H9 (cell line): ENCODE measurements at regions not wholly inside any gene's neighbourhood (a gene's known extent, or its start where the extent isn't known, plus 50 kb on each side); places are given as distances from the start of the nearest gene placed in this dataset.

ENCODE experiments used
- DNase-seq: peaks from one replicate; pipeline ENCODE4 v3.0.0-alpha.2; 2017
- H2AFZ ChIP-seq: one replicate; pipeline ENCODE4 v1.6.1; 2013; ENCODE audit warnings: mild to moderate bottlenecking, low read length, control low read depth, moderate library complexity
- H2AK5ac ChIP-seq: 2 replicates; pipeline ENCODE4 v1.6.1; 2013; ENCODE audit warnings: low read length, control low read depth, mixed read lengths; ENCODE audit not compliant: insufficient read length
- H2BK120ac ChIP-seq: one replicate; pipeline ENCODE4 v1.6.1; 2013; ENCODE audit warnings: low read depth, mild to moderate bottlenecking, low read length, control low read depth, inconsistent platforms; ENCODE audit not compliant: poor library complexity, severe bottlenecking
- H2BK12ac ChIP-seq: 2 replicates; pipeline ENCODE4 v1.6.1; 2013; ENCODE audit warnings: low read length, control low read depth, mixed read lengths, low read depth; ENCODE audit not compliant: insufficient read length
- H2BK15ac ChIP-seq: 2 replicates; pipeline ENCODE4 v1.6.1; 2013; ENCODE audit warnings: low read depth, low read length, control low read depth
- H2BK20ac ChIP-seq: one replicate; pipeline ENCODE4 v1.6.1; 2013; ENCODE audit warnings: low read depth, mild to moderate bottlenecking, low read length, control low read depth, inconsistent platforms; ENCODE audit not compliant: poor library complexity, severe bottlenecking
- H2BK5ac ChIP-seq: 2 replicates; pipeline ENCODE4 v1.6.1; 2013; ENCODE audit warnings: low read length, control low read depth, mixed read lengths; ENCODE audit not compliant: insufficient read length
- H3K14ac ChIP-seq: 2 replicates; pipeline ENCODE4 v1.6.1; 2013; ENCODE audit warnings: low read length, control low read depth; ENCODE audit not compliant: insufficient read depth
- H3K18ac ChIP-seq: 2 replicates; pipeline ENCODE4 v1.6.1; 2013; ENCODE audit warnings: low read depth, mild to moderate bottlenecking, mixed read lengths, low read length, control low read depth; ENCODE audit not compliant: insufficient read length
- H3K23ac ChIP-seq: 2 replicates; pipeline ENCODE4 v1.6.1; 2013; ENCODE audit warnings: low read length, control low read depth, mixed read lengths, low read depth; ENCODE audit not compliant: insufficient read length
- H3K23me2 ChIP-seq: 2 replicates; pipeline ENCODE4 v1.6.1; 2013; ENCODE audit warnings: low read depth, mild to moderate bottlenecking, mixed read lengths, low read length, control low read depth; ENCODE audit not compliant: insufficient read length, poor library complexity, severe bottlenecking
- H3K27ac ChIP-seq: 2 replicates; pipeline ENCODE4 v1.5.1; 2013; ENCODE audit warnings: low read length, control low read depth, mixed read lengths, low read depth; ENCODE audit not compliant: insufficient read length
- H3K27me3 ChIP-seq: 2 replicates; pipeline ENCODE4 v1.6.1; 2013; ENCODE audit warnings: low read length, control low read depth, inconsistent platforms; ENCODE audit not compliant: insufficient read depth
- H3K4ac ChIP-seq: 2 replicates; pipeline ENCODE4 v1.6.1; 2013; ENCODE audit warnings: low read depth, mild to moderate bottlenecking, control low read depth, inconsistent platforms, low read length, moderate library complexity
- H3K4me1 ChIP-seq: 2 replicates; pipeline ENCODE4 v1.6.1; 2013; ENCODE audit warnings: low read length, control low read depth, inconsistent platforms; ENCODE audit not compliant: insufficient read depth
- H3K4me2 ChIP-seq: 2 replicates; pipeline ENCODE4 v1.6.1; 2013; ENCODE audit warnings: low read length, control low read depth, mixed read lengths; ENCODE audit not compliant: insufficient read length, insufficient read depth
- H3K56ac ChIP-seq: 2 replicates; pipeline ENCODE4 v1.6.1; 2013; ENCODE audit warnings: low read depth, mild to moderate bottlenecking, mixed read lengths, low read length, control low read depth; ENCODE audit not compliant: insufficient read length
- H3K79me1 ChIP-seq: 2 replicates; pipeline ENCODE4 v1.6.1; 2013; ENCODE audit warnings: low read depth, mild to moderate bottlenecking, moderate library complexity, low read length, control low read depth, inconsistent platforms; ENCODE audit not compliant: insufficient read depth, poor library complexity, severe bottlenecking
- H3K79me2 ChIP-seq: 2 replicates; pipeline ENCODE4 v1.6.1; 2013; ENCODE audit warnings: low read length, control low read depth, inconsistent platforms; ENCODE audit not compliant: insufficient read depth
- H3K9ac ChIP-seq: 2 replicates; pipeline ENCODE4 v1.6.1; 2013; ENCODE audit warnings: low read length, control low read depth, mixed read lengths; ENCODE audit not compliant: insufficient read length; ENCODE audit errors: extremely low read depth
- H3K9me3 ChIP-seq: one replicate; pipeline ENCODE4 v1.6.1; 2013; ENCODE audit warnings: low read depth, low read length, inconsistent platforms; ENCODE audit not compliant: control insufficient read depth
- H3T11ph ChIP-seq: one replicate; pipeline ENCODE4 v1.6.1; 2013; ENCODE audit warnings: mild to moderate bottlenecking, low read length, control low read depth, inconsistent platforms
- H4K20me1 ChIP-seq: one replicate; pipeline ENCODE4 v1.6.1; 2013; ENCODE audit not compliant: control insufficient read depth, insufficient read length, insufficient read depth
- H4K5ac ChIP-seq: 2 replicates; pipeline ENCODE4 v1.6.1; 2013; ENCODE audit warnings: low read depth, mild to moderate bottlenecking, mixed read lengths, low read length, control low read depth; ENCODE audit not compliant: insufficient read length
- H4K8ac ChIP-seq: replicated peaks from 2 replicates; pipeline ENCODE4 v1.6.1; 2013; ENCODE audit warnings: low read length, control low read depth, mixed read lengths, low read depth; ENCODE audit not compliant: insufficient read length
- H4K91ac ChIP-seq: 2 replicates; pipeline ENCODE4 v1.6.1; 2013; ENCODE audit warnings: low read depth, mild to moderate bottlenecking, moderate library complexity, mixed read lengths, low read length, control low read depth; ENCODE audit not compliant: insufficient read length
- H3K27ac Mint-ChIP-seq, 3 experiments: 2 replicates in 2 of 3; 3 replicates in 1 of 3; pipeline ENCODE4 v1.8.0; 2020 to 2021; ENCODE audit warnings: mixed read lengths in 3 of 3, mild to moderate bottlenecking in 1 of 3, moderate library complexity in 1 of 3
- H3K27me3 Mint-ChIP-seq: 2 replicates; pipeline ENCODE4 v1.8.0; 2021; ENCODE audit warnings: low read depth, mild to moderate bottlenecking, moderate library complexity, mixed read lengths
- H3K36me3 Mint-ChIP-seq, 3 experiments: 2 replicates in 2 of 3; 3 replicates in 1 of 3; pipeline ENCODE4 v1.8.0; 2020 to 2021; ENCODE audit warnings: low read depth in 3 of 3, mixed read lengths in 3 of 3; ENCODE audit not compliant: insufficient read depth in 1 of 3
- H3K4me1 Mint-ChIP-seq, 2 experiments: 2 replicates each; pipeline ENCODE4 v1.8.0; 2020; ENCODE audit warnings: mixed read lengths in 2 of 2
- H3K4me3 Mint-ChIP-seq, 2 experiments: 2 replicates in 1 of 2; 3 replicates in 1 of 2; pipeline ENCODE4 v1.8.0; 2020 to 2021; ENCODE audit warnings: mild to moderate bottlenecking in 2 of 2, mixed read lengths in 2 of 2, moderate library complexity in 1 of 2
- H3K9me3 Mint-ChIP-seq, 2 experiments: 2 replicates in 1 of 2; 3 replicates in 1 of 2; pipeline ENCODE4 v1.8.0; 2020; ENCODE audit warnings: mild to moderate bottlenecking in 2 of 2, mixed read lengths in 2 of 2, moderate library complexity in 1 of 2
- CTCF ChIP-seq: fragments of 200-600 bp; sonication (generic); conservative IDR thresholded peaks from 3 replicates; pipeline ENCODE4 v1.8.0; 2021; ENCODE audit warnings: antibody characterized with exemption, mild to moderate bottlenecking
- WGBS: extraction: QIAGEN DNeasy Blood & Tissue Kit; methylation state at CpG from one replicate; pipeline ENCODE4 v1.1.7; 2013; ENCODE audit warnings: missing lambda C conversion rate, low lambda C conversion rate, mixed read lengths; ENCODE audit not compliant: insufficient read length; ENCODE audit errors: extremely low coverage; 5-methylcytosine and 5-hydroxymethylcytosine counted together

- no peak overlapping the region for H4K8ac ChIP-seq
- H2BK20ac ChIP-seq: no peak overlapping the region
- no peak overlapping the region for H2BK12ac ChIP-seq
- TF ChIP-seq CTCF: no peak
- H3K14ac ChIP-seq: no peak overlapping the region
- H3K9ac ChIP-seq: no peak overlapping the region
- H4K20me1 ChIP-seq: no peaks in the 10 kb centered on the region
- H3K36me3 Mint-ChIP-seq: peaks cover 0 to 4% (median 2%) of the 10 kb centered on the region in 3 experiments; a peak in 2 of 7 replicates
- no peak overlapping the region for H2BK120ac ChIP-seq
- H3K23ac ChIP-seq: no peak overlapping the region
- no peaks in the 10 kb centered on the region for H3K4me1 ChIP-seq
- peaks cover 0 to 7% of the 10 kb centered on the region in 2 experiments; a peak in 2 of 5 replicates for H3K9me3 Mint-ChIP-seq
- H3K56ac ChIP-seq: no peak overlapping the region
- H3T11ph ChIP-seq: no peak overlapping the region
- H3K18ac ChIP-seq: no peak overlapping the region
- H3K9me3 ChIP-seq: no peaks in the 10 kb centered on the region
- H4K5ac ChIP-seq: no peak overlapping the region
- H3K4me2 ChIP-seq: no peak overlapping the region
- WGBS: no CpG with 5 or more reads among the region's 2 CpGs
- no peaks in the 10 kb centered on the region for H3K27me3 ChIP-seq
- no peak overlapping the region for H4K91ac ChIP-seq
- H2AFZ ChIP-seq: no peak overlapping the region
- no peaks in the 10 kb centered on the region for H3K79me1 ChIP-seq
- no peak overlapping the region for H3K27ac Mint-ChIP-seq
- no peaks in the 10 kb centered on the region for H3K23me2 ChIP-seq
- H3K27ac ChIP-seq: no peak overlapping the region
- H3K4me3 Mint-ChIP-seq: no peak overlapping the region
- no peak for DNase-seq
- no peak overlapping the region for H2AK5ac ChIP-seq
- no peaks in the 10 kb centered on the region for H3K27me3 Mint-ChIP-seq
- H3K79me2 ChIP-seq: no peaks in the 10 kb centered on the region
- no peak overlapping the region for H3K4ac ChIP-seq
- H2BK5ac ChIP-seq: no peak overlapping the region
- H3K4me1 Mint-ChIP-seq: 0 out of 4 replicates have a peak, but pooled peaks cover 0 to 3% of the 10 kb centered on the region in 2 experiments
- H2BK15ac ChIP-seq: no peak overlapping the region
Observed at GRCh38 chr6:139523986-139524385, 149.5 kb upstream of the CITED2 start.
